HG03280 (cell line): ENCODE measurements at regions not wholly inside any gene's neighbourhood (a gene's known extent, or its start where the extent isn't known, plus 50 kb on each side); places are given as distances from the start of the nearest gene placed in this dataset.
"Not testable (repeated sequence)": the region's sequence is repeated elsewhere in the genome, so short reads cannot be mapped to it uniquely, and the experiment has no call there.

Experiments
- ATAC-seq: cut with Tn5 transposase; IDR thresholded peaks from one replicate; pipeline ENCODE4 v1.9.1; 2021; ENCODE audit warnings: mild to moderate bottlenecking, moderate library complexity; ENCODE audit not compliant: unreplicated experiment

DNA sequence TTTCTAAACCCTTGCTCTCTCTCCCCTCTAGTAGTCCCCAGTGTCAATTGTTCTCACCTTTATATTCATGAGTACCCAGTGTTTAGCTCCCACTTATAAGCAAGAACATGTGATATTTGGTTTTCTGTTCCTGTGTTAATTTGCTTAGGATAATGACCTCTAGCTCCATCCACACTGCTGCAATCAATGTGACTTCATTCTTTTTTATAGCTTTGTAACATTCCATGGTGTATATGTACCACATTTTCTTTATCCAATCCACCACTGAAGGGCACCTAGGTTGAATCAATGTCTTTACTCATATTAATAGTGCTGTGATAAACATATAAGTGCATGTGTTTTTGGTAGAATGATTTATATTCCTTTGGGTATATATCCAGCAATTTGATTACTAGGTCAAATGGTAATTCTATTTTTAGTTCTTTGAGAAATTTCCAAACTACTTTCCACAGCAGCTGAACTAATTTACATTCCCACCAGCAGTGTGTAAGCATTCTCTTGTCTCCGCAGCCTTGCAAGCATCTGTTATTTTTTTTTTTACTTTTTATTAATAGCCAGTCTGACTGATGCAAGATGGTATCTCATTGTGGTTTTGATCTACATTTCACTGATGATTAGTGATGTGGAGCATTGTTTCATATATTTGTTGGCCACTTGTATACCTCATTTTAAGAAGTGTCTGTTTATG, 277.8 kb downstream of the LTN1 start:
- ATAC-seq = no peak

DNA sequence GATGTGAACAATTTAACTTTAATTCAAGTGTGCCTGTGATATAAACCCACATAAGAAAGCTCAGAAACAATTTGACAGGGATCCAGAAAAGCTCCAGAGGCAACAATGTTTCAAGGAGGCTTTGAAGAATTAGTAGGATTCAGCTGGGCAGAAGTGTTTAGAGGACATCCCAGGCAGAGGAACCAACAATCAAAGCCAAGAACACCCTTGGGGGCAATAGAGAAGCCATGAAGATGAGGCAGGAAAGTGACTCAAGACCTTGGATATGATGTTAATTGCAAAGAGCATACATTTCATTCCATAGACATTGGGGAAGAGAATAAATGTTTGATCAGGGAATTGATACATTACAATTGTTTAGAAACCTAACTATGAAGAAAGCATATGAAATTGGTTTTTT, 280.3 kb downstream of the LTN1 start:
- no peak for ATAC-seq

DNA sequence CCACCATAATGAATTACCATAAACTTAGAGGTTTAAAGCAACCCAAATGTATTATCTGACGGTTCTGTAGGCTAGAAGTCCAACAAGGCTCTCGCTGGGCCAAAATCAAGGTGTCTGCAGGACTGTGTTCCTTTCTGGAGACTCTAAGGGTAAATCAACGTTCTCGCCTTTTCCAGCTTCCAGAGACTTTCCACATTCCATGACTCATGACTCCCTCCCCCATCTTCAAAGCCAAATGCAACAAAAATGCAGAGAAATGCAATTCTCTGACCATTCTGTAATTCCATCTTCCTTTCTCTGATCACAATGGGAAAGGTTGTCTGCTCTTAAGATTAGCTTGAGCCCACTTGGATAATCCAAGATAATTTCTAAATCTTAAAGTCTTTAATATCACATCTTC, 287.1 kb downstream of the LTN1 start:
- no peak for ATAC-seq

DNA sequence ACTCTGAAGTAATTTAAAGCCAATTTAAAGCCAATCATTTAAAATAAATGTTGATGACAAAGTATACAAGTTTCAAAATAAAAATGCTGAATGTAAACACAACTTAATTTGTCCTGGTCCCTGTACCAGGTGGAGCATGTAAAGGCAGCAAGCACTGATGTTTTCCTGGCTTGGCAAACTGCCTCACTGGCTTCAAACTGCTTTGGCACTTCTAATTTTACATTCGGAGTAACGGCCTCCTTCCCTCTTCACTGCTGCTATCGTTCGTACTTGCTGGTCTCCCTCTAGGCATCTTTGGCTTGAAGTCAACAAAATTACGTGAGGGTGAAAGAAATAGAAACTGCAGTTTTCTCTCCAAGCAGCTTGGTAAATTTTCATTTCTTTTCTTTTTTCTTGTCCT, 287.9 kb downstream of the LTN1 start:
- ATAC-seq = no peak

DNA sequence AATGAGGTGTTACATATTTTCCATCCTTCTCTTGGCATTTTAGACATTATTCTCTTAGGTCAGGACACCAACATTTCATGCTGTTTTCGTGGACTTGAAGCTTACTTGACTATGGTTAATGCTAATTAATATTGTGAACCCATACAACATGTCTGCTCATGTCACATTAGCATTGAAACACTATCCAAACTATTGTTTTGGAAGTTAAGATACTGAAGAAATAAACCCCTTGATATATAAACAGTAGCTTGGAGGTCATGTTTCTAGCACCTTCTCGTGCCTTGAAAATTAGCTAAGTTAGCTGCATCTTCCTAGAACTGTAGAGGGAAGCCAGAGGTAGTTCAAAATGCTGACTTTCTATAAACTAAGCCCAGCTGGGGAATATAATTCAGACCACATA, 288.8 kb downstream of the LTN1 start:
- ATAC-seq = no peak

DNA sequence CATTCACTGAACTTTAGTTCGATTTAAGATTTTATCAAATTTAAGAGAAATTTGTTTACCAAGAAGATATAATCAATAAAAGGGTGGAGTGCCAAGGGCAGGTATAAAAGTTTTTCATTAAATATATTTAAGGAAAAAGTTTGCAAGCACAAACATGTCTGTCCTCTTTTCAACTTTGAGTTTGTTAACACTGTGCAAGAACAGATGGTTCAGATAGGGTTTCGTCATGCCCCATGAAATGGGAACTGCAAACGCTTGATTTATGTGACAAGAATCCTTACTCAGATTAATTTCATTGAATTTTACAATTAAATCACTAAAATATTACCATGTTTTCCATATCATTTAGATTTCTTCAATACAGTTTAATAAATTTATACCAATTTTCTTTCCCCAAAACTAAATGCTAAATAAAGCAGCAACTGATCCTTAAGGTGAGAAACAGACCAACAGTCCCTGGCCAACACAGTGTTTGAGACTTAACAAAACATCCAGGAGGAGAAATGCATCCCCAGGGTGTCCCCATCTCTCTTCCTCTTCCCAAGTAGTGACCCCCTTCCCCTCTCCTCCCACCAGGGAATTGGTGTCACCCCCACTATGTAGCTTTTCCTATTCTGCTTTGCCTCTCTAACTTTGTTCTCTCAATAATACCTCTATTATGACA, 292.9 kb downstream of the LTN1 start:
- ATAC-seq = no peak

DNA sequence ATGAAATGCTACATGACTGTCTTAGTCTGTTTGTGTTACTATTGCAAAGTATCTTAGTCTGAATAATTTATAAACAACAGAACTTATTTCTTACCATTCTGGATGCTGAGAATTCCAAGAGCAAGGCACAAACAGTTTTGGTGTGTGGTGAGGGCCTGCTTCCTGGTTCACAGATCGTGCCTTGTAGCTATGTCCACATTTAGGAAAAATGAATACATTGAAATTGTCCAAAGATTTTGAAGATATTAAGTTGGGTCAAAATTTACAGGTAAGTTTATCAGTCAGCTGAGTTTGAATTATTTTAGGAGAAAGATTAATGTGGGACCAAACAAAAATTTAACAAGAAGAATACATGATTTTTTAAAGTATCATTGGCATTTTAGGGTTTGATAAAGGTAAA, 293.5 kb downstream of the LTN1 start:
- no peak for ATAC-seq

DNA sequence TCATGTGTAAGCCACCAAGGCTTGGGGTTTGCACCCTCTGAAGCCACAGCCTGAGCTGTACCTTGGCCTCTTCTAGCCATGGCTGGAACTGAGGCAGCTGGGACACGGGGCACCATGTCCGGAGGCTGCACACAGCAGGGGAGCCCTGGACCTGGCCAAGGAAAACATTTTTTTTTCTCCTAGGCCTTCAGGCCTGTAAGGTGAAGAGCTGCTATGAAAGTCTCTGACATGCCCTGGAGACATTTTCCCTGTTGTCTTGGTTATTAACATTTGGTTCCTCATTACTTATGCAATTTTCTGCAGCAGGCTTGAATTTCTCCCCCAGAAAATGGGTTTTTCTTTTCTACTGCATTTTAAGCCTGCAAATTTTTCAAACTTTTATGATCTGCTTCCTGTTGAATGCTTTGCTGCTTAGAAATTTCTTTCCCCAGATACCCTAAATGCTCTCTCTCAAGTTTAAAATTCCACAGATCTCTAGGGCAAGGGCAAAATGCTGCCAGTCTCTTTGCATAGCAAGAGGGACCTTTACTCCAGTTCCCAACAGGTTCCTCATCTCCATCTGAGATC, 295.8 kb downstream of the LTN1 start:
- ATAC-seq = no peak

DNA sequence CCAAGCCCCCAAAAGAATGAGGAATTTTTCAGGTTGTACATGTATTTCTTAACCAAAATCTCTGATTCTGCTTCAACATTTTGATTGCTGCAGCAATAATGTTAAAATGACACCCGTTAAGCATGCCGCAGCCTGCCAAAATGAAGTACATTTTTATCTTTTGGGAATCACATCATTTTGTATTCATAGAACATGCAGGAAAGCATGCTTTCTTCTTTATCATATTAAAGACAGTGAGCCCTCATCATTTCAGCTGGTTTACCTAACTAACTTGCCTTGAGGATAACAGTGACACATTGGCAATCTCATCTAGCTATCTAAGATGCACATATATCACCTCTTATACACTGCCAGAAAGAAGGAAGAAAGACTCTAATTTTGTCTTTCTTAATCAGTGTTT, 299.2 kb downstream of the LTN1 start:
- no peak for ATAC-seq

DNA sequence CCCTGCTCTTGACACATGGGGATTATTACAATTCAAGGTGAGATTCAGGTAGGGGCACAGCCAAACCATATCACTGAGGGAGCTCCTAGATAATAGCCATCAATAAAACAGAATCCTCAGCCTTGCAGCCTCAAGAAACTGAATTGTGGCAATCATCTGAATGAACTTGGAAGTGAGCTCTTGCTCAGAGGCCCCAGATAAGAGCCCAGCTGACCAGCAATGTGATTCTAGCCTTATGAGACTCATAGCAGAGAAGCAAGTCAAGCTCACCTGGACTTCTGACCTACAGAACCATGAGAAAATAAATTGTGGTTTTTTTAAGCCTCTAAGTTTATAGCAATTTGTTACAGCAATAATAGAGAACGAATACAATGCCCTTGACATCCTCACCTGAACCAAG, 302.5 kb downstream of the LTN1 start:
- no peak for ATAC-seq

DNA sequence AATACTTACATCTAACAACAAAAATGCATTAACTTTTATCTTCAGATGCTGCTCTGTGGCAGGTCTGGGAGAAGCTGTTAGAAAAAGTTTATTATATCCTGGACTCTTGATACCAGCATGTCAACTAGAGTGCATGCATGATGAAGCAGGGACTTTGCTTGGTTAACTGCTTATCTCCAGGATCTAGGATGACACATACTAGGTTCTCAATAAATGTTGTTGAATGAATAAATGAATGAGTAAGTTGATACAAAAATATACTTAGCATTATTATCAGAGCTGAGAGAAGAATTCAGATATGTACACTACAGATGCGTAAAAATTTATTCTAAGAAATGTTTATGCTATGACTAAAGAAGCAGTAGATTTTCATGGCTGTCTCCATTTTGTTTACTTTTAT, 304.3 kb downstream of the LTN1 start:
- no peak for ATAC-seq

DNA sequence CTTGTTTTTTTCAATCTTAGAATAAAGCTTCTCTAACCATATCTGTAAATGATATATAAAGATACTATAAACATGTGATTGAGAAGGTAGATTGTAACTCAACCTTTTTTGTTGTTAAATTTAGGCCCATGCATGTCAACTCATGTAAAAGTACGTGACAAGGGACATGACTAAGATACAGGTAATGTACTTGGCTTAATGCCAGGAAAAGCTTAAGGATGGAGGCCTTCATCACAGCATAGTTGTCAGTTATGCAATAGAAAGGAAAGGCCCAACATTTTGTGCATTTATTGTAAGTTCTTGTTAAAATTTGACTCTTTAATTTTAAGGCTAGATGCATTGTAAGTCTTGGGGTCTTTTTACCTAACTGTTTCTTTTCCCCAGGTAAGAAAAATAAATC, 305.1 kb downstream of the LTN1 start:
- ATAC-seq = no peak

DNA sequence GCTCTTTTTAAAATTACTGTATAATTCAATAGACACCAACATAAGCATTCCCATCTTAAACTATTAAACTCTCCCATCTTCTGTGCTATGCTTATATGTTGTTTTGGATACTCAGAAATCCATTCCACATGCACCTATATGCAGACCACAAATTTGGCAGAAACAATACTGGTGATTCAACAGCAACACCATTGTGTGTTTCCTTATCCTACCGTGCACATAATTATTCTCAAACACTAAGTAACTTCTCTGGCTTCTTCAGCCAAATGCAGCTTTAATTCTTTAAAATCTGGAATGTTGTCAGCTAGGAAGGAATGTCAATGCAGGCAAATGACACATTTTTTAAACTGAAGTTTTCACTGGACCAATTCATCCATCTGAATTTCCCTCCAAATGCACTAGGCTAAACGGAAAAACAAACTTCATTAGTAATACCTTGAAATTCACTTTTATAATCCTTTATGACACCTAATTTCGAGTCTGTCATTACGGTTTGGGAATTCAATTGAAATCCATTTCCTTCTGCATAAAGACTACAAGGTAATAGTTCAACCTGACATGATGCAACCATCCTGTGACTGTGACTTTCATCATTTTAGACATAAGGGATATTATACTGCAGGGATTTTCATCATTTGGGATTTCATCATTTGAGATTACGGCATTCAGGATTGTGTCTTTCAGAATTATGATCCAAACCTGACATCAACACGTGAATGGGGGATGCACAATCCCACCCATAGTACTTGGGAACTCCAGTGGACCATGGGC, 308.5 kb downstream of the LTN1 start:
- ATAC-seq = no peak

DNA sequence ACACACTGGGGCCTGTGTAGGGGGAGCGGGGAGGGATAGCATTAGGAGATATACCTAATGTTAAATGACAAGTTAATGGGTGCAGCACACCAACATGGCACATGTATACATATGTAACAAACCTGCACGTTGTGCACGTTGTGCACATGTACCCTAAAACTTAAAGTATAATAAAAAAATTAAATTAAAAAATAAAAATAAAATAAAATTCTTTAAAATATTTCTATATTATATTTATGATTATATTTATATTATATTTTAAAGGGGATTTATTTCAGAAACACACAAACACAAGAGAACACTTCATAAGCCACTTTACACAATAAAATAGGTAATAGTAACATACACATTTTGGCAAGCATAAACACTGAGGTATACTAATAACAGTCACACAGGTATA, 309.8 kb downstream of the LTN1 start:
- ATAC-seq = not testable (repeated sequence)

DNA sequence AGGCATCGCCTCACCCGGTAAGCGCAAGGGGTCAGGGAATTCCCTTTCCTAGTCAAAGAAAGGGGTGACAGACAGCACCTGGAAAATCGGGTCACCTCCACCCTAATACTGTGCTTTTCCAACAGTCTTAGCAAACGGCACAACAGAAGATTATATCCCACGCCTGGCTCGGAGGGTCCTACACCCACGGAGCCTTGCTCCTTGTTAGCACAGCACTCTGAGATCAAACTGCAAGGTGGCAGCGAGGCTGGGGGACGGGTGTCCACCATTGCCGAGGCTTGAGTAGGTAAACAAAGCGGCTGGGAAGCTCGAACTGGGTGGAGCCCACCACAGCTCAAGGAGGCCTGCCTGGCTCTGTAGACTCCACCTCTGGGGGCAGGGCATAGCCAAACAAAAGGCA, 315.6 kb downstream of the LTN1 start:
- ATAC-seq = not testable (repeated sequence)

DNA sequence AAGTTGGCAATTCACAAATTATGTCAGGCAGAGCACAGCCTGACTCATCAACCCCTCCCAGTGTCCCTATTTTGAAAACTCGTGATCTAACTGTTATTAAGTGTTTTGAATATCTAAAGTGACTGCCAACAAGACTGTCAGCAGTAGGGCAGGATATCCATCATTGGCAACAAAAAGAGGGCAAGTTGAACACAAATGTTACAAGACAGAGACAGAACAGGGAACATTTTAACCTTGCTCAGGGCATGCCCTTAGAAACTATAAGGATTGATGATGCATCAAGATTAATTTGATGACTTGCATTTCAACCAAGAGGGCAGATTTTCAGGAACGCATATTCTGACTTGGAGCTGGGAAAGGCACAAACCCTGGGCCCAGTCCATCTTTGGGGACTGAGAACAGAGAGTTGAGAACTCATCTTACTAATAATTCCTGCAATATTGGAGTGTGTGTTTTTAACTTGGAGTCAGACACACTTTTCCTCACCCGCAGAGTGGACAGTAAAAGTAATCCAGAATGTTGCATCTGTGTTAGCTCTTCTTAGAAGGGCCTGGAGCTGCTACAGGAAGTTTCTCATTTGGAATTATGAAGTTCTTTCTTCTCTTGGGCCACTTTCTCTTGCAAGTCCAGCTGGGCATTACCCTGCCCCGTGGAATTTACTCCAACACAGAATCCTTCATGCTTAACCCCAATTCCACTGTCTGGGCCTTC, 317.2 kb downstream of the LTN1 start:
- ATAC-seq = no peak

DNA sequence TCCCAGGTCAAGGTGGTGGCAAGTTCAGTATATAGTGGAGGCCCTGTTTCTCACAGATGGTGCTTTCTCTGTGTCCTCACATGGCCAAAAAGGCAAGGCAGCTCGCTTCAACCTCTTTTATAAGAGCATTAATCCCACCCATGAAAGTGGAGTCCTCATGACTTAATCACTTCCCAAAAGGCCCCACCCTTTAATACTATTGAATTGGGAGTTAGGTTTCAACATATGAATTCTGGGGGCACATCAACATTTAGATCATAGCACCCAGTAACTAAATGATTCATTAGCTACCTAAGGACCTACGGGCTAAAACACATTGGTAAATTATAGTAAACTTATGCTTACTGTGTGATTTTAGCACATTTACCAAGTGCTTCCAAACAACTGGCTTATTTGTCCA, 317.9 kb downstream of the LTN1 start:
- no peak for ATAC-seq

DNA sequence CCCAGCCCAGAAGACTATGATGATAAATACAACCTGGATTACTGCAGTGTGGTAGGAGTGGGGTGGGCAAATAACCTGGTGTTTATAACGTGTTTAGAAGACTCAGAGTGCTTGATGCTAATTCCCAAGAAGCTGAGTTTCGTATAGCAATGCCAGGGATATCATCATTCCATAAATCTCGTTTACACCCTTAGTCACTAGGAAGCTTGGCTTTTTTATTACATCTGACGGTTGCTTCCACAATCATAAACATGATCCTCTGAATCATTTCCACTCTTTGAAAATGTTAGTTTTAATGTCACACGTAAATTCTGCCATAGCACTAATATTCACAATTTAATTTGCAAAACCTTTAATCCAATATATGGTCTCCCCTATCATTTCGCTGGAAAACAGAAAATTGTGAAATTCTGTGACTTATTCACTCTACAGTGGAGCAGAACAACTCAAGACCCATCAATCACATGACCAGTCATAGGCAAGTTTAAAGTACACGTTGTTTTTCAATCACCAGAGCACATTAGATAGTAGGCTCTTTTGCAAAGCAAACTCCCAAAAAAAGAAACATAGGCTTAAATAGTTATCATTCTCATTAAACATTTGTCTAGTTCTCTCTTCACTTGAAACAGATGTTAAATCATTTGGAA, 321.0 kb downstream of the LTN1 start:
- no peak for ATAC-seq

DNA sequence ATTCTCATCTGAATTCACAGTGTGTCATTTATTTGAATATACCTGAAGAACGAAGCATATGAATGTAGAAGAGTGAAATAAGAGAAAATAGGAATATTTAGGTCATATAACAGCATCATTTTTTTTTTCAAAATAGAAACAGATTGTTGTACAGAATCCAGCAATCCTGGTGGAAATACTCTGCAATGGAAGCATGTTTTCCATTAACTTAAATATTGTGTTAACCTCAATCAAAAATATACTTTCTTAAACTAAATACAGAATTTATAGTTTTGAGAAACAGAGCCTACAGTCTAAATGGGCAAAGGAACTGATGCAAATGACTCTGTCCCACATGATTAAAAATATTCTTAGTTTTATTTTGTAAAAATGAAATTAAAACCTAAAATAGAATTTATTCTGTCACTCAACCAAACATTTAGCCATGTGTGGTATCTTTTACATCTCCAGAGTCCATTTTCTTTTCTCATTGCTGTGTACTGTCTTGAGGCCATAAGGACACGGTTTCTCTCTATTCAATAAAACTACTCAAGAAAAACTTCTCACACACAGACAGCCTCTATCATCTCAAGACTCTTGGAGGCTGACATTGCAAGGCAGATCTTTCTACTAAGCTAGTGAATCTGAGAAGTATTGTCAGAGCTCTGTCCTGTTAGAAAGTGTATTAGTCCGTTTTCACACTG, 322.6 kb downstream of the LTN1 start:
- no peak for ATAC-seq

DNA sequence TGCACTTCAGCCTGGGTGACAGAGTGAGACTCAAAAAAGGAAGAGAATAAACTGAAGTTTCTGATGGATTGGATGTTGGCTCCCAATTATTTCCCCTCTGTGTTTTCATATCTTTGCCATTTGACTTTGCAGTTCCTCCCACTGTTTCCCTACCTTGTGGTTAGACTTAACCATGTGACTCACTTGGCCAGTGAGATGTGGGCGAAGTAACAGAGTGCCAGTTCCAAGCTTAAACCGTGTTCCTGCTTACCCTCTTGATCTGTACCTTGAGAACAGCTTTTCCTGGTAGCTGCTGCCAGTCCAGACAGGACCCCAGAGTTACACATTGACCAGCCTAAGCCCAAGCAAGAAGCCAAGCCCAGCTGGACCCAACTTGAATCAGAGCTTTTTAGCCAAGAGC, 323.4 kb downstream of the LTN1 start:
- no peak for ATAC-seq
